Cardiac muscle cell (in vitro differentiated cells and primary cell): ENCODE measurements at regions not wholly inside any gene's neighbourhood (a gene's known extent, or its start where the extent isn't known, plus 50 kb on each side); places are given as distances from the start of the nearest gene placed in this dataset.
"Not testable (repeated sequence)": the region's sequence is repeated elsewhere in the genome, so short reads cannot be mapped to it uniquely, and the experiment has no call there.

Experiments
- DNase-seq, 2 donors: peaks; one replicate each; pipeline versions ENCODE4 v3.0.0 to v3.0.0-alpha.2; 2010 to 2017; ENCODE audit warnings: low read depth in 1 of 2, low spot score in 1 of 2
- H3K27ac ChIP-seq: fragments of 200-600 bp; sonication (generic); 2 replicates; pipeline ENCODE4 v1.5.1; 2016
- H3K27me3 ChIP-seq: fragments of 200-600 bp; sonication (generic); 2 replicates; pipeline ENCODE4 v1.6.0; 2016; ENCODE audit warnings: control low read depth
- H3K36me3 ChIP-seq: fragments of 200-600 bp; sonication (generic); 2 replicates; pipeline ENCODE4 v1.5.1; 2016; ENCODE audit warnings: control low read depth
- H3K4me1 ChIP-seq: fragments of 200-600 bp; sonication (generic); 2 replicates; pipeline ENCODE4 v1.8.1; 2017; ENCODE audit warnings: low read depth, mild to moderate bottlenecking, mixed run types
- H3K4me3 ChIP-seq: fragments of 200-600 bp; sonication (generic); 2 replicates; pipeline ENCODE4 v1.5.1; 2016; ENCODE audit warnings: mild to moderate bottlenecking
- H3K9me3 ChIP-seq: fragments of 200-600 bp; sonication (generic); 2 replicates; pipeline ENCODE4 v1.5.1; 2017; ENCODE audit warnings: low read depth, mild to moderate bottlenecking, control low read depth
- TF ChIP-seq, protein P1 (sequence below): IDR thresholded peaks from 2 replicates; pipeline ENCODE4 v1.5.1; 2012; ENCODE audit warnings: low read depth, mild to moderate bottlenecking, low read length

DNA sequence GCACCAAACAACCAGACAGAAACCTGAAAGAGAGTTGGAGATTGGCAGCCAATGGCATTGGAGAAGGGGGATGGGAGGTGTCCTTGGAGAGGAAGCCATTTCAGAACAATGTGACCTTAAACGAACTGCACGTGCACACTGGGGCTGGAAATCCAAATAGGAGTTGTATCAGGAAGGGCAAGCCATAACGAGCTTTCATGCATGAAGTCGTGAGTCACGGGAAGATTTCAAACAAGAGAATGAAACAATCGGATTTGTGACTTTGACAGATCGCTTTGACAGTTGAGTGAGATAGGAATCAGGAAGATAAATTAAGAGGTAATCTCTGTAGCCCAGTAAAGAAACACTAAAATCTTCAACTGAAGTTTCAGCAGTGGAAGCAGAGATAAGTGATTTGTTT, 445.8 kb upstream of the ZP4 start:
- no peak overlapping the region for H3K27ac ChIP-seq
- H3K36me3 ChIP-seq, result no peaks in the 10 kb centered on the region
- H3K9me3 ChIP-seq, result no peaks in the 10 kb centered on the region
- H3K4me3 ChIP-seq, result no peak overlapping the region
- H3K4me1 ChIP-seq, result no peaks in the 10 kb centered on the region
- TF ChIP-seq, protein P1, sequence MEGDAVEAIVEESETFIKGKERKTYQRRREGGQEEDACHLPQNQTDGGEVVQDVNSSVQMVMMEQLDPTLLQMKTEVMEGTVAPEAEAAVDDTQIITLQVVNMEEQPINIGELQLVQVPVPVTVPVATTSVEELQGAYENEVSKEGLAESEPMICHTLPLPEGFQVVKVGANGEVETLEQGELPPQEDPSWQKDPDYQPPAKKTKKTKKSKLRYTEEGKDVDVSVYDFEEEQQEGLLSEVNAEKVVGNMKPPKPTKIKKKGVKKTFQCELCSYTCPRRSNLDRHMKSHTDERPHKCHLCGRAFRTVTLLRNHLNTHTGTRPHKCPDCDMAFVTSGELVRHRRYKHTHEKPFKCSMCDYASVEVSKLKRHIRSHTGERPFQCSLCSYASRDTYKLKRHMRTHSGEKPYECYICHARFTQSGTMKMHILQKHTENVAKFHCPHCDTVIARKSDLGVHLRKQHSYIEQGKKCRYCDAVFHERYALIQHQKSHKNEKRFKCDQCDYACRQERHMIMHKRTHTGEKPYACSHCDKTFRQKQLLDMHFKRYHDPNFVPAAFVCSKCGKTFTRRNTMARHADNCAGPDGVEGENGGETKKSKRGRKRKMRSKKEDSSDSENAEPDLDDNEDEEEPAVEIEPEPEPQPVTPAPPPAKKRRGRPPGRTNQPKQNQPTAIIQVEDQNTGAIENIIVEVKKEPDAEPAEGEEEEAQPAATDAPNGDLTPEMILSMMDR, result no peak
- DNase-seq, result no peak
- H3K27me3 ChIP-seq, result no peaks in the 10 kb centered on the region

DNA sequence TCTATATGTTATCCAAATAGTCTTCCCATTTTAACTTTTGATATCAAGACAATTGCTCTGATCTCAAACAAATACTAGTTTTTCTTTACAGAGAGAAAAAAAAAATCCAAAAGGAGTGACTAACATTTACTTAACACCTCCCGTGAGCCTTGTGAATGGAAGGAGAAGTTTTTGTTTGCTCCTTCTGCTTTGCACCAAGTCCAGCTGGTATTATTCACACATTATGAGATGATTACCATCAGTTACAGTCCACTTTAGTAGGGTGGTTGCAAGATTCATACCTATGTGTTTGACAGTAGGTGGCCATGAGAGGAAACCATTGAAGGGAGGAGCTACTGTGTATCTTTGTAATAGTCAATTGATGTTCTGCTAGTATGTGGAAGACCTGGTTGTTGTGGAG, 443.4 kb upstream of the ZP4 start:
- no peak overlapping the region for H3K27ac ChIP-seq
- no peaks in the 10 kb centered on the region for H3K27me3 ChIP-seq
- H3K4me1 ChIP-seq, result no peaks in the 10 kb centered on the region
- no peaks in the 10 kb centered on the region for H3K36me3 ChIP-seq
- H3K4me3 ChIP-seq, result no peak overlapping the region
- H3K9me3 ChIP-seq, result no peaks in the 10 kb centered on the region
- no peak for DNase-seq
- TF ChIP-seq, protein P1, result no peak

DNA sequence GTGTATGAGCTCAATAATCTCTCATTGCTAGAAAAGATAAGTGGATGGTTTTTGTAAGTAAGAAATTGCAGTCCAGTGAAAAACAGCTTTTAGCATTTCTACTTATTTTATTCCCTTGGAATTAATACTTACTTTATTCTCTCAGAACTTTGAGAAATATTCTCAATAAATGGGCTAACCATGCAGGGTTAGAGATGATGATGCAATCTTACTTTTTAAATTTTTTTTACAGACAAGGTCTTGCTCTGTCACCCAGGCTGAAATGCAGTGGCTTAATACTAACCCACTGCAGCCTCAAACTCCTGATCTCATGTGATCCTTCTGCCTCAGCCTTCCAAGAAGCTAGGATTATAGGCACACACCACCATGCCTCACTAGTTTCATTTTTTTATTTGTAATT, 440.8 kb upstream of the ZP4 start:
- H3K36me3 ChIP-seq, result no peaks in the 10 kb centered on the region
- DNase-seq, result no peak
- H3K27ac ChIP-seq, result no peak overlapping the region
- H3K4me1 ChIP-seq, result no peaks in the 10 kb centered on the region
- H3K9me3 ChIP-seq, result no peaks in the 10 kb centered on the region
- no peak overlapping the region for H3K4me3 ChIP-seq
- TF ChIP-seq, protein P1, result no peak
- no peaks in the 10 kb centered on the region for H3K27me3 ChIP-seq

DNA sequence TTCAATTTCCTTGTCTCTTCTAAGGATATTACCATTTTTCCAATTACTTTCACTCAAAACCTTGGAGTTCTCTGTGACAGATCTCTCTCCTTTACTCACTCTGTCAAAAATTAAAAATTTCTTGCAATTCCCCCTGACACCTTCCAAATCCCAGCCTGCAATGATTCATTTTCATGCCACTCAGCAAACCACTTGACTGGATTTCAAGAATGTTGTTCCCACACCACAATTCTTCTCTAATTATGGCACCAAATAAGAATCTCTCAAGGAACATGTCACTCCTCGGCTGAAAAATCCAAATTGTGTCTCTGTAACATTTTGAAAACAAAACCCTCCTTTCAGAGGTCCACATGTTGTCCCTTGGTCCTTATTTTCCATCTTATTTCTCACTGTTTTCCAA, 438.9 kb upstream of the ZP4 start:
- Histone ChIP-seq H3K4me3 (no peak overlapping the region), H3K36me3 (no peaks in the 10 kb centered on the region), H3K27me3 (no peaks in the 10 kb centered on the region), H3K9me3 (no peaks in the 10 kb centered on the region), H3K27ac (no peak overlapping the region), H3K4me1 (no peaks in the 10 kb centered on the region)
- no peak for DNase-seq
- TF ChIP-seq, protein P1, result no peak

DNA sequence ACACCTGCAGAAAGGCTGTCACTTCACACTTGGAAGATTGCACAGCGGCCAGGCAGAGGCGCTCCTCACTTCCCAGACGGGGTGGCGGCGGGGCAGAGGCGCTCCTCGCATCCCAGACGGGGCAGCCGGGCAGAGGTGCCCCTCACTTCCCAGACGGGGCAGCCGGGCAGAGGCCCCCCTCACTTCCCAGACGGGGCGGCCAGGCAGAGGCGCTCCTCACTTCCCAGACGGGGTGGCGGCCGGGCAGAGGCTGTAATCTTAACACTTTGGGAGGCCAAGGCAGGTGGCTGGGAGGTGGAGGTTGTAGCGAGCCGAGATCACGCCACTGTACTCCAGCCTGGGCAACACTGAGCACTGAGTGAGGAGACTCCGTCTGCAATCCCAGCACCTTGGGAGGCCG, 436.3 kb upstream of the ZP4 start:
- not testable (repeated sequence) for DNase-seq, H3K36me3 ChIP-seq, H3K4me1 ChIP-seq, H3K27me3 ChIP-seq, H3K9me3 ChIP-seq, H3K4me3 ChIP-seq, H3K27ac ChIP-seq

DNA sequence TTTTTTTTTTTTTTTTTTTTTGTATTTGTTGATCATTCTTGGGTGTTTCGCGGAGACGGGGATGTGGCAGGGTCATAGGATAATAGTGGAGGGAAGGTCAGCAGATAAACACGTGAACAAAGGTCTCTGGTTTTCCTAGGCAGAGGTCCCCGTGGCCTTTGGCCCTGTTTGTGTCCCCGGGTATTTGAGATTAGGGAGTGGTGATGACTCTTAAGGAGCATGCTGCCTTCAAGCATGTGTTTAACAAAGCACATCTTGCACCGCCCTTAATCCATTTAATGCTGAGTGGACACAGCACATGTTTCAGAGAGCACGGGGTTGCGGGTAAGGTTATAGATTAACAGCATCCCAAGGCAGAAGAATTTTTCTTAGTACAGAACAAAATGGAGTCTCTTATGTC, 435.8 kb upstream of the ZP4 start:
- not testable (repeated sequence) for H3K4me3 ChIP-seq, H3K4me1 ChIP-seq, DNase-seq, H3K27me3 ChIP-seq, H3K36me3 ChIP-seq, H3K9me3 ChIP-seq, H3K27ac ChIP-seq

DNA sequence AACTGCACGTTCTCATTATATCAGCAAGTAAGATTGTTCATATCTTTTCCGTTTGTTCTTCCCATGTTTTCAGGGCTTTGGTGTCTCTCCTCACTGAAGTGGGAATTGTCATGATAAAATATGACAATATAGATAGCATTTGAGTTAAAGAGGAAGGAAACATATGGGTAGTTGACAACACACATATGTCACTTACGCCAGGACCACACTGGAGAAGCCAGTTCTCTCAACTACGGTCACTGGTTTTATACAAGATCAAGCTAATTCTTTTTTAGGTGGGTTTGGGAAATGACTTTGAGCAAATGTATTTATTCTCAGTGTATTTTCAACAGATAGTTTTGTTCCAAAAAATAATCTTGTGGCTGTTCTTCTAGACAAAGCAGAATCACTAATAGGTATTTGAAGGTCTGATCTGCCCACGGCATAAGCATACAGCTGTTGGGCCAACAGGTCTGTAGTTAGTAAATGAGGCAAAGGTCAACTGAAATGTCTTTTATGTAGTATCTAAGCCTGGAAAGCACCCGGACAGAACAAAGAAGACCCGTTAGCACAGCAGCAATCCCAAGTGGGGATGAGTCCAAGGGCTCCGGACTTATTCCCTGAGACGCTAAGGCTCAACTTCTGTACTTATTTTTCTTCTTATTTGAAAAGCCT, 433.6 kb upstream of the ZP4 start:
- TF ChIP-seq, protein P1, result no peak
- H3K36me3 ChIP-seq, result no peaks in the 10 kb centered on the region
- no peak overlapping the region for H3K4me3 ChIP-seq
- H3K9me3 ChIP-seq, result no peaks in the 10 kb centered on the region
- no peak for DNase-seq
- H3K27ac ChIP-seq, result no peak overlapping the region
- no peaks in the 10 kb centered on the region for H3K4me1 ChIP-seq
- H3K27me3 ChIP-seq, result no peaks in the 10 kb centered on the region
